GM18520 (cell line): ENCODE measurements at regions not wholly inside any gene's neighbourhood (a gene's known extent, or its start where the extent isn't known, plus 50 kb on each side); places are given as distances from the start of the nearest gene placed in this dataset.
"Not testable (repeated sequence)": the region's sequence is repeated elsewhere in the genome, so short reads cannot be mapped to it uniquely, and the experiment has no call there.

Source experiments
- ATAC-seq: cut with Tn5 transposase; IDR thresholded peaks from one replicate; pipeline ENCODE4 v1.9.1; 2021; ENCODE audit not compliant: unreplicated experiment

DNA sequence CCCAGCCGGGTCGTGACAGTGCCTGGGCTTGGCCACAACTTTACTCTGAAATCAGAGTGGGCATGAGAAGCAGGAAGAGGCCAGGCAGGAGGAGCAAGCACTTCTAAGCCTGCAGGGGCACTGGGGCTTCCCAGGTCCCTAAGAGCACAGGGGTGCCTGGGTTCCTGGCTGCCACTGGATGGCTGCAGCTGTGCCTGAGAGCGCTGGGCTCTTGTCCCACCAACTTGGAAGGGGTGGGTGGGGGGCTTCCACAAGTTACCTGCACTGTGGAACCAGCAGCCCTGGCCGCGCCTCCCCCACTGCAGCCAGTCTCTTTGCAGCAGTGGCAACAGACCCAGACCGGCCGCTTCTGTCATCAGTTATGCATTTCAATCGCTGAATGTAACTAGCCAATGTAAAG, 434.7 kb upstream of the GRM3 start:
- ATAC-seq = no peak

DNA sequence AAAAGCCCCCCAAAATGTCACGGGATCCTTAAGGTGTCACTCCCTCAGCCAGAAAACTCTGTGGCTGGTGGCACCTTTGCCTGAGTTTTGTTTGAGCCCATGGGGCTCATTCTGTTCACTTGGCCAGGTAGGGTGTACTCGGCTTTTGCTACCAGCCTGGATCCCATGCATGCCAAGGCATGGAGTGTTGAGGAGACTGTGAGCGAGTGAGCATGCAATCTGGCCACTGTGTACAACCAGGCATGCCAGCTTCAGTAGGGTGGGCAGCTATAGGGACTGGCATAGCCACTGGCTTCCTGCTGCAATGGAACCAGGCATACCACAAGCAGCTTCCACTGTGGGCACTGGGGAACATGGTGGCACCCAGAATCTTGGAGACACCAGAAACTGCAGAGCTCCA, 436.0 kb upstream of the GRM3 start:
- no peak for ATAC-seq

DNA sequence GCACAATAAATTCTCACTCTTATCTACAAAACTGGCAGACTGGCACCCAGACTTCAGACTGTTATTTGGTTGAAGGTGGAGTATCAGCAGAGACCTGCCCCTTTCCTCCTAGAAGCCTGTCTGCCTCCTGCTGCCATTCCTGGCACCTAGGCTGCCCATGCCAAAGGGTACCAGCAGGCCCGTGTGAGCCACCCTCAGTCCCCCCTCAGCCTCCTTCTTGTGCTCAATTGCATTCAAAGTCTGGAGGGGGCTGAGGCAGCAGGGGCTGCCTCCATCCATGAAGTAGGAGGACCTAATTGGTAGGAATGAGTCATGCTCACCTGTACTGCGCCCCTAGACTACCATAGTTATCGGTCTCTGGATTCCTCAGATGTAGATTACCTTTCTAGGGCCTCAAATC, 440.9 kb upstream of the GRM3 start:
- ATAC-seq = no peak

DNA sequence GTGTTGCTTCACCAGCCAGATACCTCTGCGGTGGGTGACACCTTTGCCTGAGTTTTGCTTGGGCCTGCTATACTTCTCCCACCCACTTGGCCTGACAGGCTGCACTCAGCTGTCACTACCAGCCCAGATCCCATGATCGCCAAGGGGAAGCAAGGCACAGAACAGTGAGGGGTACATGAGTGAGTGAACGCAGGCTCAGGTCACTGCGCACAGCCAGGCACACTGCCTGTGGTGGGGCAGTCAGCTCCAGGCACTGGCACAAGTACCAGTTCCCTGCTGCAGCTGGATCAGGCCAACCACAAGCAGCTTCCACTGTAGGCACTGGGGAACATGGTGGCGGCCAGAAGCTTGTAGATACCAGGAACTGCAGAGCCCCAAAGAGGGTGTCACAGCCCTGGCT, 441.9 kb upstream of the GRM3 start:
- no peak for ATAC-seq

DNA sequence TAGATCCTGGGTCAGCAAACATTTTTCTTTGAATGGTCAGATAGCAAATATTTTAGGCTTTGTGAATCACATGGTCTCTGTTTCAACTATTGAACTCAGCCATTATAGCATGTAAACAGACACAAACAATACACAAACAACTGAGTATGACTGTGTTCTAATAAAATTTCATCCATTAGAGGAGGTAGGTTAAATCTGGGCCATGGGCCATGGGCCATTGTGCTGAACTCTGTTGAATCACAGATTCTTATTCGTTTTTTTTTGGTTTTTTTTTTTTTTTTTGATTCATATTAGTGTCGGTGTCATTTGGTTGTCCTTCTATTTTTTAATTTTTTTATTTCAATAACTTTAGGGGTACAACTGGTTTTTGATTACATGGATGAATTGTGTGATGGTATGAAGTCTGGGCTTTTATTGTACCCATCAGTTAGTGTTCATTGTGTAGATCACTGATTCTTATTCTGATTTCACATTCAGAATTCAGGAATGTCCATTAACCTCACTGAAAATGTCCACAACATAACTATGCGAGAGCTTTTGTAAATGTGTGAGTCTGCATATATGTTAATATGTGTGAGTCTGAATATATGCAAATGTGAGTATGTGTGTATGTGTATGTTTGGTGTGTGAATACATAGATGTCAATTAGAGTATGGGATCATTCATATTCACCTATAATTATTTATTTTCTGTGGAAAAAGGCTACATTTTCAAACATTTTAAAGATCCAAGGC, 443.7 kb upstream of the GRM3 start:
- ATAC-seq = no peak

DNA sequence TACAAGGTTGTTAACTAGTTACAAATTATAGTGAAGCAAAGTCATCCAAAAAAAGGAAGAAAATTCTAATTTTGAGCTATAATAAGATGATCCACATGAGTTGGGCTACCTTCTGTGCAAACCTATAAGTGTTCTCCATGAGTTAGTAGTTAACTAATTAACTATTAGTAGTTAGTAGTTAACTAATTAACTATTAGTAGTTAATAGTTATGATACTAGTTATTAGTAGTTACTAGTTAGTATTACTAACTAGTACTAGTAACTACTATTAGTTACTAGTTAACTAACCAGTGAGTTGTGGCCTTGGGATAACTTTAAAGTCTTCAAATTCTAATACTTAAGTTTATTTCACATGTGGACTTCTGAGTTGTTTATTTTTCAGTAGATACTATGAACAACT, 453.4 kb upstream of the GRM3 start:
- ATAC-seq = no peak

DNA sequence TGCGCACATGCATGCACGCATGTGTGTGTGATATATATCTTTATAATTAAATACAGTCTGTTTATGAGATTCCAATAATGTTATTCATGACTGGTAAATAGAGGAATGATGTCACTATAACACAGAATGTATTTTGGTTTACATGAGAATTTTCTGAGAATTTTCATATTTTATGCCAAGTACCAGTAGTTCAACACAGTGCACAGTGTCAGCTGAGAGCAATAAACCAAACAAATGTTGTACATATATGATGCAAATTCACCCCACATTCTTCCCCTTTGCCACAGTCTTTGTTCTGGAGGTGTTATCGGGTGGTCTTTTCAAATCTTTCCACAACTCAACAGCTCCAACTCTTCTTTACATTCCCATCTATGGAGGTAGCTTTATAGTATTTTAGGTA, 462.2 kb upstream of the GRM3 start:
- no peak for ATAC-seq

DNA sequence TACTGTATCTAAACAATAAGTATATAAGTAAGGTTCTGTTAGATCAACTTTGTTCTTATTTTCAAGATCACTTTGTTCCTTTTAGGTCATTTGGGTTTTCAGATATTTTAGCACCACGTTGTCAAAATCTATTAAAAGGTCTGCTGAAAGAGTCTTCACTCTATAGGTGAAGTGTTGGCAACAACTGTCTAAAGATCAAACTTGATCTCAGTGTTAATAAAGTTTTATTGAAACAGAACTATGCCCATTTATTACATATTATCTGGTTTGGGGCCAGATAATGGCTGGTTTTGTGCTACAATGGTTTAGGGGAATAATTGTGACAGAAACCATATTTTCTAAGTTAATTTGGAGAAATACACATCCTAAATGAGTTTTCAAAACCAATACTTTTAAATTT, 478.9 kb upstream of the GRM3 start:
- ATAC-seq = no peak

DNA sequence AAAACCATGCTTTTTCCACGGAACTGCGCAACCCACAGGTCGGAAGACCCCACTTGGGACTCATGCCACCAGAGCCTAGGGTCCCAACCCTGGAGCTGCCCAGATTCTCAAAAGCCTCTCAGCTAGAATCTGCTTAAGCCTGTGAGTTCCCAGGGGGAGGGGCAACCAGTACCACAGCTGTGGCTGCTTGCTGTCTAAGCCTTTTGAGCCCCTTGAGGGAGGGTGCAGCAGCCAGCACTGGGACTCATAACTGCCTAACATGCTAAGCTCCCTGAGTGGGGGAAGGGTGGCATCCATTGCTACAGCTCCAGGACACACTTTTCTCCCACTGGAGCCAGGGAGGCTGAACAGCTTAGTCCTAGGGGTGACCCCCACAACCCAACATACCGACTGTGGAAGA, 485.6 kb upstream of the GRM3 start:
- no peak for ATAC-seq

DNA sequence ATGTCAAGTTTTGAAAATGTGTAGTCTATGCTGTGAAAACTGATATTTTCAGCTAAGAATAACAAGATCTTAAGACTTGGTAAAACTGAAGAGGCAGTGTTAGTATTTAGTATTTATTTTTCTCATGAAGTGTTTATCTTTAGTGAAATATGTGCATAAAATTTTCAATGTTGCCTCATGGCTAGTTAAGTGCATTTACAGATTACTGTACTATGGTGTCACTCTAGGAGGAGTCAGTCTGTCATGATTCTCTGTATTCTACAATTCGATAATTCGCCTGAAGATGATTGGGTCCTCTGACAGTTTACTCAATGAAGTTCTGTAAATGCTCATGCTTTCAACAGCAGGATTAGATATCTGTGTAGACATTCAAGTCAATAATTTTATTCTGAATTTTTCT, 488.1 kb upstream of the GRM3 start:
- no peak for ATAC-seq

DNA sequence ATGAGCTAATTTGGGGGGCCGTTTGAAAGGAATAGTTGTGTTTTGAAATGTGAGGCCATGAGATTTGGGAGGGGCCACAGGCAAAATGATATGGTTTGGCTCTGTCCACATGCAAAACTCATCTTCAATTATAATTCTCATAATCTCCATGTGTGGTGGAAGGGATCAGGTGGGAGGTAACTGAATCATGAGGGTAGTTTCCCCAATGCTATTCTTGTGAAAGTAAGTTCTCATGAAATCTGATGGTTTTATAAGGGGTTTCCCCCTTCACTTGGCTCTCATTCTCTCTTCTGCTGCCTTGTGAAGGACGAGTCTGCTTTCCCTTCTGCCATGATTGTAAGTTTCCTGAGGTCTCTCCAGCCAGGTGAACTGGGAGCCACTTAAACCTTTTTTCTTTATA, 490.8 kb upstream of the GRM3 start:
- ATAC-seq = no peak

DNA sequence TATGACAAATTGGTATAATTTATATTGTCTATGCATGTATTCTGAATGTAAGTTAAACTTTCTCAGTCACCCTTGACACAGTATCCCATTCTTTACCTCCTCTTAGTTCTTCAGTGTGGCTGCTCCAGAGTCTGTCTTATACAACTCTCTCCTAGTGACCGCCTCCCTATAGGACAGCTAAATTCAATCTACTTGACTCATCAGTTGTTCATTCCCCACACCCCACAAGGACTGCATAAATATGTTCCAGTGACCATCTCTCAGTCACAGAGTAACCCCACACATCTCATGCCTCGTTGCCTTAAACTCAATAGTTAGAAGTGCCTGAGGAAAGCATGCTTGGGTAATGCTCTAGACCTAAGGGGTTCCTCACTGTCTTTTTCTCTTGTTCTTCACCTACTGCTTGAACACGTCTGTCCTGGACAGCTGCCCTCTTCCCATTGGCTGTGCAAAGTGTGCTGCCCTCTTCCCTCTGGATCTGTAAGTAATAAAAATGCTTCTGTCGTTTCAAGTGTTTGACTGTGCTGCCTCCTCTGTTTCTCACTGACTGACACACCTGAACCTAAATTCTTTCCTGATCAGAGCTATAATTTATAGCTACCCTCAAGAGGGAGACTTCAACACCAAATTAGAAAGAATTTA, 494.6 kb upstream of the GRM3 start:
- no peak for ATAC-seq

DNA sequence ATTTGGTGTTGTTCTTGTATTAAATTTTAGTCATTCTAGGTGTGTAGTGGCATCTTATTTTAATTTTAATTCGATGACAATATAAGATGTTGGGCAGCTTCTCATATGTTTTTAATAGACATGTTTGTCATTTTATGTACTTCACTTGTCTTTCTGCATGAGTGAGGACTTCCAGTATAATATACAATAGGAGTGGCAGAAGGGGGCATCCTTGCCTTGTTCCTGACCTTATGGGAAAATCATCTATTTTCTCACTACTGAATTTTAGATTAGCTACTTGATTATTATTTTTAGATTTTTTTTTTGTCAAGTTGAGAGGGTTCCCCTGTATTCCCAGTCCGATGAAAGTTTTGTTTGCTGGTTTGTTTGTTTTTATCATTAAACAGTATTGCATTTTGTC, 495.2 kb upstream of the GRM3 start:
- ATAC-seq = no peak

DNA sequence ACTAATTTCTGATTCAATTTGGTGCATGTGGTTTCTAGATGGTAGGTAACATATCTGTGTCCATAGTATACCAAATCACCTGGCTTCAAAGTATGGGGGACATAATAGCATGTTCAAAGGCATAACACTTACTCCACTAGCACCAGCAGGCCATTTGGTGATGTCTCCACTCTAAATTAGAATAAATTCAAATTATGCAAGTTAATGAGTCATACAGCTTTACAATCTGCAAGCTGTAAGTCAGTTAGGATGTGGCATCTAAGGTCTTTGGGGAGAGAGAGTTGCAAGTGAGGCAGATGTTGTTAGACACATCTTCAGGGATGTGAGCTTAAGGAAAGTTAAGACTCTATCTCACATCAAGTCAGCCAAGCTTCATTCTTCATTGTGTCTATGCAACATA, 506.4 kb upstream of the GRM3 start:
- no peak for ATAC-seq

DNA sequence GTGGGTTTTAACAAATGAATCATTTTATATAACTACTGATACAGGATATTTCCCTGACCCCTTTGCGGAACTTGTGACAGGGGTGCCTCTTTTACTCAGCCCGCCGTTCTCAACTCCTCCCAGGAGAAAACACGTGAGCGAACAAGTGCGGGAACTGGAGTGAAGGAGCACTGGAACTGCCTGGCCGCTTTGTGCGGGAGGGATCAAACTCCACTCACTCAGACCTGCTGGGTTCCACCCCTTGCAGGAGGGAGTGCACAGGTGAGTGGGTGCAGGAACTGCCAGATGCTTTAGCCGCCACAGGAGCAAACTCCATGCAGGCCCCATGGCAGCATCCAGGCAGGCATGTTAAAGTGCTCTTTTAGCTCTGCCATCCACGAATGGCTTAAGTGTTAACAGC, 513.4 kb upstream of the GRM3 start:
- ATAC-seq = no peak

DNA sequence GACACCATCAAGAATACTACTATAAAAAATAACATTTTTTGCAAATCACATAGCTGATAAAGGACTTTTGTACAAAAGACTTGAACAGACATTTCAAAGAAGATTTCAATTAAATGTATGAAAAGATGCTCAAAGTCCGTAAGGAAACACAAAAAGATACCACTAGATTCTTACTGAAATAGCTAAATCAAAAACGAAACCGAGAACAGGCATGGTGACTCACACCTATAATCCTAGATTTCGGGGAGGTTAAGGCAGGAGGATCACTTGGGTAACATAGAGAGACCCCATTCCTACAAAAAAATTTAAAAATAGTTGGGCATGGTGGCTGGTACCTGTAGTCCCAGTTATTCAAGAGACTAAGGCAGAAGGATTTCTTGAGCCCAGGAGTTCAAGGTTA, 520.2 kb upstream of the GRM3 start:
- ATAC-seq = no peak

DNA sequence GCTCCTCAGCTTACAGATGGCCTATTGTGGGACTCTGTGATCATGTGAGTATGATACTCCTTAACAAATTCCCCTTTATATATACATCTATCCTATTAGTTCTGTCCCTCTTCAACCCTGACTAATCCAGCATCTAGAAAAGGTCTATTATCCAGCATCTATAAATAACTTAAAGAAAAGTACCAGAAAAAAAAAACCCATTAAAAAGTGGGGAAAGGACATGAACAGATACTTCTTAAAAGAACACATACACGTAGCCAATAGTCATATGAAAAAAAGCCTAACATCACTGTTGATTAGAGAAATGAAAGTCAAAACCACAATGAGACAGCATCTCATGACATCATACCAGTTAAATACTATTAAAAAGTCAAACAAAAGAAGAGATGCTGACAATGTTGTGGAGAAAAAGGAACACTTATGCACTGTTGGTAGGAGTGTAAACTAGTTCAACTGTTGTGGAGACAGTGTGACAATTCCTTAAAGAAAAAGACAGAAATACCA, 549.5 kb upstream of the GRM3 start:
- ATAC-seq = no peak

DNA sequence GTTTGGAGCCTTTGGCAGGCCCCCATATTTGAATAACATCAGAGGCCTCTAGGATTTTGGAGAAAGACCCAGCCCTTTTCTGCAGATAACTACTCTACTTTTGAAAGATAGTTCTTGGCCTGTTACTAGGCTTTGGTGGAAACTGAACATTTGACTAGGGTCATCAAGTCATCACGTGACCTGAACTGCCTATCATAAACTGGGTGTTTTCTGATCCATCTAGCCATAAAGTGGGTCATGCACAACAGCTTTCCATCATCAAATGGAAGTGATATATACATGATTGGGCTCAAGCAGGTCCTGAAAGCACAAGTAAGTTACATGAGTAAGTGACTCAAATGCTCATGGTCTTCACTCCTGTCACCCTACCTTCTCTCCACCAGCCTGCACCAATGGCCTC, 552.3 kb upstream of the GRM3 start:
- no peak for ATAC-seq

DNA sequence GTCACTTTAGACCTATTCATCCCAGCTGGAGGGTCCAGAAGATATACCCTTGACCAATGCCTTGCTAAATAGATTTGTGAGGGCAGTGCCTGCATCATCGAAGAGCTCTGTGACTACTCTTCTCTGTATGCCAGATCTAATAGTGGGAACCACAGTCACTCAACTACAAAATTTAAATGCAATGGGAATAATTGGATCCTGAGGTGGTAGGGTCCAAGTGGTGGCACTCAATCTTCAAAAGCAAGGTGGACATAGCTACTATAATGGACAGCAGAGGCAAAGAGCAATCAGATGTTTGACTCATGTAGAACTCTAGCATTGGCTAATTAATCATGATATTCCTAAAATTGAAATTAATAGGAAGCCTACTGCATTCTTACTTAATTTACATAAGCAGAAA, 554.3 kb upstream of the GRM3 start:
- ATAC-seq = no peak

DNA sequence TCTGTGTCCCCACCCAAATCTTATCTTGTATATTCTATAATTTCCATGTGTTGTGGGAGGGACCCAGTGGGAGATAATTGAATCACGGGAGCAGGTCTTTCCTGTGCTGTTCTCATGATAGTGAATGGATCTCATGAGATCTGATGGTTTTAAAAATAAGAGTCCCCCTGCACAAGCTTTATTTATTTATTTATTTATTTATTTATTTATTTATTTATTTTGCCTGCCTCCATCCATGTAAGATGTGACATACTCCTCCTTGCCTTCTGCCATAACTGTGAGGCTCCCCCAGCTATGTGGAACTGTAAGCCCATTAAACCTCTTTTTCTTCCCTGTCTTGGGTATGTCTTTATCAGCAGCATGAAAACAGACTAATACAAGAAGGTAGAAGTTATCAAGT, 579.1 kb upstream of the GRM3 start:
- not testable (repeated sequence) for ATAC-seq

DNA sequence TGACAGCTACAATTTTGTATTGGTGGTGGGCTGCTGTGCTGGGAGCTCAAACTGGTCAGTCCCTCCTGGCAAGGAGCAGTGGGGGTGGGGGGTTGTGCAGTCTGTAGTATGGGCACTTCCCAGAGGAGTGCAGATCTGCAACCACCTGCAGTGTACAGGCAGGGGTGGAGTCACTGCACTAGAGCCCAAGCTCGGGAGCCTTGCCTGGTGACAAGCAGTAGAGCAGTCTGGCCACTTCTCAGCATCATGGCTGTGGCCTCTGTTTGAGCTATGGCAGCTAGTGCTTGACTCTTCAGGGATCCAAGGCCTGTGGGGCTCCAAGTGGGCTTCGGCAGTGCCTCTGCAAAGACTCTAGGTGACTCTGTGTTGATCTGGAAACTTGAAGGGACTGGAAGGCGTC, 585.1 kb upstream of the GRM3 start:
- no peak for ATAC-seq

DNA sequence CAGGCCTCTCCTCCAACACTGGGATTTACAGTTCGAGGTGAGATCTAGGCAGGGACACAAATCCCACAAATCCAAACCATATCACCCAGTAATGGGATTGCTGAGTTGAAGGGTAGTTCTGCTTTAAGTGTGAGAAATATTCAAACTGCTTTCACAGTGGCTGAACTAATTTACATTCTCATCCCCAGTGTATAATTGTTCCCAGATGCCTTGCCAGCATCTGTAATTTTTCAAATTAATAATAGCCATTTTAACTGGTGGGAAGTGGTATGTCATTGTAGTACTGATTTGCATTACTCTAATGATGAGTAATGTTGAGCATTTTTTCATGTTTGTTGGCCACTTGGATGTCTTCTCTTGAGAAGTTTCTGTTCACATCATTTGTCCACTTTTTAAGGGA, 592.8 kb upstream of the GRM3 start:
- no peak for ATAC-seq

DNA sequence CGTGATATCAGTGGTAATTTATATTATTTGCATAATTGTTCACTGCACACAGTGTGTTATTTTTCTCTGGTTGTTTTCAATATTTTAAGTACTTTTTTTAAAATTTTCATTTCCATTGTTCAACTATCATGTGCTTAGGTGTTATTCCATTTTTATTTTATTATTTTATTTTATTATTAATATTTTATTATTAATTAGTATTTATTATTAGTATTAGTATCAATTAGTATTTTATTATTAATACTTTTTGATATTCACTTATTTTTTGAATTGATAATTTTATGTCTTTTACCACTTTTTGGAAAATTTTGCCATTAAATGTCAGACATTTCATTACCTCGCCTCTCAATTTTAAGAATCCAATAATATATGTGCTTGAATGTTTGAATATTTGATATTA, 593.8 kb upstream of the GRM3 start:
- ATAC-seq = no peak
